ENCODE measurements at regions not wholly inside any gene's neighbourhood (a gene's known extent, or its start where the extent isn't known, plus 50 kb on each side); places are given as distances from the start of the nearest gene placed in this dataset.
"Not testable (repeated sequence)": the region's sequence is repeated elsewhere in the genome, so short reads cannot be mapped to it uniquely, and the experiment has no call there.

- DNase-seq (ENCODE audit: low spot score), result no peak
Measured at GRCh38 chr4:36601864-36602495, 320.6 kb downstream of the DTHD1 start.

- DNase-seq (ENCODE audit: low spot score), result no peak
Measured at GRCh38 chr4:36609661-36610060, 328.2 kb downstream of the DTHD1 start.

- DNase-seq (ENCODE audit: low spot score), result no peak
Measured at GRCh38 chr4:36610628-36611027, 329.2 kb downstream of the DTHD1 start.

- not testable (repeated sequence) for DNase-seq (ENCODE audit: low spot score)
Measured at GRCh38 chr4:36613142-36613541, 331.7 kb downstream of the DTHD1 start.

GRCh38 chr4:36614011-36614410, 332.6 kb downstream of the DTHD1 start:
- DNase-seq (ENCODE audit: low spot score), result no peak

GRCh38 chr4:36618102-36618501, 336.7 kb downstream of the DTHD1 start:
- DNase-seq (ENCODE audit: low spot score), result no peak

GRCh38 chr4:36624030-36624429, 342.6 kb downstream of the DTHD1 start:
- no peak for DNase-seq (ENCODE audit: low spot score)

- DNase-seq (ENCODE audit: low spot score), result no peak
Measured at GRCh38 chr4:36638273-36638811, 356.9 kb downstream of the DTHD1 start.

GRCh38 chr4:36640876-36641275, 359.5 kb downstream of the DTHD1 start:
- DNase-seq (ENCODE audit: low spot score), result no peak

GRCh38 chr4:36651253-36651652, 369.8 kb downstream of the DTHD1 start:
- no peak for DNase-seq (ENCODE audit: low spot score)

- DNase-seq (ENCODE audit: low spot score), result no peak
Measured at GRCh38 chr4:36652857-36653256, 371.4 kb downstream of the DTHD1 start.

- no peak for DNase-seq (ENCODE audit: low spot score)
Measured at GRCh38 chr4:36665985-36666527, 384.6 kb downstream of the DTHD1 start.

- no peak for DNase-seq (ENCODE audit: low spot score)
Measured at GRCh38 chr4:36675436-36675835, 394.0 kb downstream of the DTHD1 start.

GRCh38 chr4:36676139-36677050, 395.0 kb downstream of the DTHD1 start:
- DNase-seq (ENCODE audit: low spot score), result peak; percentile 42

- DNase-seq (ENCODE audit: low spot score), result no peak
Measured at GRCh38 chr4:36677112-36677511, 395.7 kb downstream of the DTHD1 start.

- no peak for DNase-seq (ENCODE audit: low spot score)
Measured at GRCh38 chr4:36677874-36678273, 396.5 kb downstream of the DTHD1 start.

GRCh38 chr4:36687681-36688080, 406.3 kb downstream of the DTHD1 start:
- DNase-seq (ENCODE audit: low spot score), result no peak

GRCh38 chr4:36692586-36692985, 411.2 kb downstream of the DTHD1 start:
- no peak for DNase-seq (ENCODE audit: low spot score)

- no peak for DNase-seq (ENCODE audit: low spot score)
Measured at GRCh38 chr4:36702245-36702644, 420.8 kb downstream of the DTHD1 start.

- DNase-seq (ENCODE audit: low spot score), result no peak
Measured at GRCh38 chr4:36704289-36704688, 422.9 kb downstream of the DTHD1 start.

- no peak for DNase-seq (ENCODE audit: low spot score)
Measured at GRCh38 chr4:36709991-36710390, 428.6 kb downstream of the DTHD1 start.

GRCh38 chr4:36712013-36712412, 430.6 kb downstream of the DTHD1 start:
- no peak for DNase-seq (ENCODE audit: low spot score)

GRCh38 chr4:36716874-36717273, 435.5 kb downstream of the DTHD1 start:
- peak; percentile 3 for DNase-seq (ENCODE audit: low spot score)
